DMS114 treated with DMSO at 0.1 percent for 48 hours (cell line): ENCODE measurements at regions not wholly inside any gene's neighbourhood (a gene's known extent, or its start where the extent isn't known, plus 50 kb on each side); places are given as distances from the start of the nearest gene placed in this dataset.
"Not testable (repeated sequence)": the region's sequence is repeated elsewhere in the genome, so short reads cannot be mapped to it uniquely, and the experiment has no call there.

Source experiments
- DNase-seq: peaks from one replicate; lab custom pipeline; 2025; ENCODE audit not compliant: unreplicated experiment; lab: John Stamatoyannopoulos, UW

- no peak for DNase-seq
These were observed 312.3 kb upstream of the LRRTM4 start for GRCh38 chr2:77834360-77835002.

GRCh38 chr2:77838441-77838840 is 316.3 kb upstream of the LRRTM4 start:
- no peak for DNase-seq

GRCh38 chr2:77839102-77839501 is 316.9 kb upstream of the LRRTM4 start:
- no peak for DNase-seq

GRCh38 chr2:77862120-77862519 is 339.9 kb upstream of the LRRTM4 start:
- no peak for DNase-seq

GRCh38 chr2:77864426-77864825 is 342.2 kb upstream of the LRRTM4 start:
- DNase-seq = no peak

- DNase-seq = no peak
These were observed 344.5 kb upstream of the LRRTM4 start for GRCh38 chr2:77866661-77867060.

GRCh38 chr2:77867146-77867545 is 345.0 kb upstream of the LRRTM4 start:
- no peak for DNase-seq

GRCh38 chr2:77873506-77873905 is 351.3 kb upstream of the LRRTM4 start:
- DNase-seq = no peak

- not testable (repeated sequence) for DNase-seq
These were observed 378.0 kb upstream of the LRRTM4 start for GRCh38 chr2:77900211-77900610.

GRCh38 chr2:77910136-77910535 is 388.0 kb upstream of the LRRTM4 start:
- no peak for DNase-seq

GRCh38 chr2:77920838-77921366 is 398.7 kb upstream of the LRRTM4 start:
- no peak for DNase-seq

GRCh38 chr2:77922567-77922966 is 400.4 kb upstream of the LRRTM4 start:
- no peak for DNase-seq

GRCh38 chr2:77937366-77937765 is 415.2 kb upstream of the LRRTM4 start:
- no peak for DNase-seq

GRCh38 chr2:77938462-77938861 is 416.3 kb upstream of the LRRTM4 start:
- no peak for DNase-seq

- DNase-seq = no peak
These were observed 417.2 kb upstream of the LRRTM4 start for GRCh38 chr2:77939370-77939769.

GRCh38 chr2:77939801-77940200 is 417.6 kb upstream of the LRRTM4 start:
- DNase-seq = no peak

- no peak for DNase-seq
These were observed 432.8 kb upstream of the LRRTM4 start for GRCh38 chr2:77954931-77955330.

GRCh38 chr2:77962943-77963342 is 440.8 kb upstream of the LRRTM4 start:
- no peak for DNase-seq

GRCh38 chr2:77977471-77978063 is 455.4 kb upstream of the LRRTM4 start:
- no peak for DNase-seq

- DNase-seq = no peak
These were observed 473.0 kb upstream of the LRRTM4 start for GRCh38 chr2:77995161-77995560.

- DNase-seq = no peak
These were observed 477.2 kb upstream of the LRRTM4 start for GRCh38 chr2:77999376-77999775.

GRCh38 chr2:78009289-78009688 is 487.1 kb upstream of the LRRTM4 start:
- DNase-seq = no peak

GRCh38 chr2:78011251-78011650 is 489.1 kb upstream of the LRRTM4 start:
- no peak for DNase-seq
